Stimulated activated CD4-positive, alpha-beta T cell treated with anti-CD3 and anti-CD28 coated beads, Interleukin-12 subunit alpha, Interleukin-12 subunit beta, amount 100 ng/mL, for 48 hours (primary cell): ENCODE measurements at regions not wholly inside any gene's neighbourhood (a gene's known extent, or its start where the extent isn't known, plus 50 kb on each side); places are given as distances from the start of the nearest gene placed in this dataset.

Source experiments
- DNase-seq, 3 donors: peaks; one replicate each; pipeline ENCODE4 v3.0.0-alpha.2; 2020; ENCODE audit warnings: low read depth in 2 of 3, low spot score in 1 of 3

GRCh38 chr15:93219859-93220420 lies 130.9 kb upstream of the RGMA start:
- no peak for DNase-seq

GRCh38 chr15:93217343-93217742 lies 128.3 kb upstream of the RGMA start:
- no peak for DNase-seq

GRCh38 chr15:93214106-93214505 lies 125.1 kb upstream of the RGMA start:
- no peak for DNase-seq

GRCh38 chr15:93213281-93213680 lies 124.3 kb upstream of the RGMA start:
- DNase-seq = no peak

GRCh38 chr15:93212578-93212977 lies 123.6 kb upstream of the RGMA start:
- DNase-seq = no peak

GRCh38 chr15:93210995-93211394 lies 122.0 kb upstream of the RGMA start:
- no peak for DNase-seq

- DNase-seq = no peak
Observed at GRCh38 chr15:93209690-93210445, 120.9 kb upstream of the RGMA start.

- no peak for DNase-seq
Observed at GRCh38 chr15:93206893-93207292, 117.9 kb upstream of the RGMA start.

- no peak for DNase-seq
Observed at GRCh38 chr15:93205413-93205812, 116.4 kb upstream of the RGMA start.

- DNase-seq = no peak
Observed at GRCh38 chr15:93203036-93203435, 114.0 kb upstream of the RGMA start.

- DNase-seq = no peak
Observed at GRCh38 chr15:93202405-93202804, 113.4 kb upstream of the RGMA start.

GRCh38 chr15:93201940-93202339 lies 112.9 kb upstream of the RGMA start:
- DNase-seq = no peak

- no peak for DNase-seq
Observed at GRCh38 chr15:93200837-93201226, 111.8 kb upstream of the RGMA start.

- DNase-seq = no peak
Observed at GRCh38 chr15:93200081-93200836, 111.2 kb upstream of the RGMA start.

GRCh38 chr15:93196135-93196670 lies 107.2 kb upstream of the RGMA start:
- no peak for DNase-seq

GRCh38 chr15:93195109-93195508 lies 106.1 kb upstream of the RGMA start:
- DNase-seq = no peak

GRCh38 chr15:93190238-93190637 lies 101.2 kb upstream of the RGMA start:
- DNase-seq = no peak

- no peak for DNase-seq
Observed at GRCh38 chr15:93189561-93189960, 100.5 kb upstream of the RGMA start.

GRCh38 chr15:93188236-93188635 lies 99.2 kb upstream of the RGMA start:
- DNase-seq = no peak

- DNase-seq = no peak
Observed at GRCh38 chr15:93185796-93186195, 96.8 kb upstream of the RGMA start.

GRCh38 chr15:93182703-93183205 lies 93.7 kb upstream of the RGMA start:
- no peak for DNase-seq

- no peak for DNase-seq
Observed at GRCh38 chr15:93180656-93181055, 91.6 kb upstream of the RGMA start.
